H1 (cell line): ENCODE measurements at regions not wholly inside any gene's neighbourhood (a gene's known extent, or its start where the extent isn't known, plus 50 kb on each side); places are given as distances from the start of the nearest gene placed in this dataset.

ENCODE experiments used
- ASH2L ChIP-seq: fragments of 200-600, 300-600 bp; sonication (generic); IDR thresholded peaks from one replicate; pipeline ENCODE4 v1.7.1; 2017; ENCODE audit warnings: low read length
- BCL11A ChIP-seq, 2 experiments: IDR thresholded peaks; one replicate each; pipeline ENCODE4 v1.6.1; 2011; ENCODE audit warnings: low read depth in 2 of 2, low read length in 2 of 2, mild to moderate bottlenecking in 2 of 2
- EGR1 ChIP-seq: IDR thresholded peaks from 2 replicates; pipeline ENCODE4 v1.6.1; 2011; ENCODE audit warnings: low read depth, low read length, borderline replicate concordance
- KDM4A ChIP-seq: IDR thresholded peaks from one replicate; pipeline ENCODE4 v1.7.1; 2012; ENCODE audit warnings: low read depth, mild to moderate bottlenecking, moderate library complexity, low read length, inconsistent platforms; ENCODE audit not compliant: severe bottlenecking
- SP1 ChIP-seq: IDR thresholded peaks from 2 replicates; pipeline ENCODE4 v1.6.1; 2011; ENCODE audit warnings: low read depth, low read length
- TAF1 ChIP-seq: IDR thresholded peaks from 2 replicates; pipeline ENCODE4 v1.6.1; 2011; ENCODE audit warnings: mild to moderate bottlenecking, low read depth, low read length
- TCF12 ChIP-seq: IDR thresholded peaks from 2 replicates; pipeline ENCODE4 v1.6.1; 2011; ENCODE audit warnings: low read depth, mild to moderate bottlenecking, low read length
- ZNF274 ChIP-seq: IDR thresholded peaks from 2 replicates; pipeline ENCODE4 v1.7.0; 2012; ENCODE audit warnings: low read length, borderline replicate concordance; ENCODE audit errors: extremely low read depth
- TF ChIP-seq, protein P1 (sequence below): fragments of 300-600 bp; sonication (generic); IDR thresholded peaks from 2 replicates; pipeline ENCODE4 v1.7.1; 2012; ENCODE audit warnings: low read length, moderate library complexity, mild to moderate bottlenecking, inconsistent platforms; ENCODE audit not compliant: insufficient replicate concordance

DNA sequence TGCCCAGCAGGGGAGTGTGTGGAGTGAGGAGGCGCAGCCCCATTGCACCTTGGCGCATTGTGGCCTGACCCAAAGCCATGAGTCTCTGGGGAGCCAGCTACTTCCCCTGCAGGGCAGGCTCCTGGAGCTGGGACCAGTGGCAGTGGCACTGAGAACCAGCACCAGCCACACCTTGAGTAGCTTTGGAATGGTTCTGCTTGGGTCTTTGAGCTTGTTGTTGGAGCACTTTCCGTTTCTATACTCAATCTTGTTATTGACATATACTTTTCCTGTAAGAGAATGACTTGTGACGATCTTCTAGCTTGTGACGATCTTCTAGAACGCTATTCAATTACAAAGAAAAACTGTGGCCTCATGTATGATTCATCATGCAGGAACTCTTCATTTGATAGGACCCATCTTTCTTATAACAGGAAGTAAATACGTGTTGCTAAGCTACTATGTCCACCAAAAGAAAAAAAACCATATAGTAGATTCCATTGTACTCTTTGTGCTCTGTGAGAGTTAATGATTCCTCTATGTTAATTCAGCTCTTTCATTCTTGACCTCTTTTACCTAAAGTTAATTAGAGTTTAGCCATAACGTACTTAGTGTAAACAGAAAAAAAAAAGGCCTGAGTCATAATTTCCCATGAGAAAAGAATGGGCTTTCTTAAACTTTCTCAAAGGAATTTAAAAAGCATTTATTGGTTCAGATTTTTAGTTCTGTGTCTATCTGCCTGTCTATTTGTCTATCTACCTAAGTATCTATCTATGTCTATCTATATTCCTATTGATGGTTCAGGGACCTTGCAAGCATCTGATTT, 113.1 kb downstream of the GATA6 start (continued):
- TF ChIP-seq, protein P1, sequence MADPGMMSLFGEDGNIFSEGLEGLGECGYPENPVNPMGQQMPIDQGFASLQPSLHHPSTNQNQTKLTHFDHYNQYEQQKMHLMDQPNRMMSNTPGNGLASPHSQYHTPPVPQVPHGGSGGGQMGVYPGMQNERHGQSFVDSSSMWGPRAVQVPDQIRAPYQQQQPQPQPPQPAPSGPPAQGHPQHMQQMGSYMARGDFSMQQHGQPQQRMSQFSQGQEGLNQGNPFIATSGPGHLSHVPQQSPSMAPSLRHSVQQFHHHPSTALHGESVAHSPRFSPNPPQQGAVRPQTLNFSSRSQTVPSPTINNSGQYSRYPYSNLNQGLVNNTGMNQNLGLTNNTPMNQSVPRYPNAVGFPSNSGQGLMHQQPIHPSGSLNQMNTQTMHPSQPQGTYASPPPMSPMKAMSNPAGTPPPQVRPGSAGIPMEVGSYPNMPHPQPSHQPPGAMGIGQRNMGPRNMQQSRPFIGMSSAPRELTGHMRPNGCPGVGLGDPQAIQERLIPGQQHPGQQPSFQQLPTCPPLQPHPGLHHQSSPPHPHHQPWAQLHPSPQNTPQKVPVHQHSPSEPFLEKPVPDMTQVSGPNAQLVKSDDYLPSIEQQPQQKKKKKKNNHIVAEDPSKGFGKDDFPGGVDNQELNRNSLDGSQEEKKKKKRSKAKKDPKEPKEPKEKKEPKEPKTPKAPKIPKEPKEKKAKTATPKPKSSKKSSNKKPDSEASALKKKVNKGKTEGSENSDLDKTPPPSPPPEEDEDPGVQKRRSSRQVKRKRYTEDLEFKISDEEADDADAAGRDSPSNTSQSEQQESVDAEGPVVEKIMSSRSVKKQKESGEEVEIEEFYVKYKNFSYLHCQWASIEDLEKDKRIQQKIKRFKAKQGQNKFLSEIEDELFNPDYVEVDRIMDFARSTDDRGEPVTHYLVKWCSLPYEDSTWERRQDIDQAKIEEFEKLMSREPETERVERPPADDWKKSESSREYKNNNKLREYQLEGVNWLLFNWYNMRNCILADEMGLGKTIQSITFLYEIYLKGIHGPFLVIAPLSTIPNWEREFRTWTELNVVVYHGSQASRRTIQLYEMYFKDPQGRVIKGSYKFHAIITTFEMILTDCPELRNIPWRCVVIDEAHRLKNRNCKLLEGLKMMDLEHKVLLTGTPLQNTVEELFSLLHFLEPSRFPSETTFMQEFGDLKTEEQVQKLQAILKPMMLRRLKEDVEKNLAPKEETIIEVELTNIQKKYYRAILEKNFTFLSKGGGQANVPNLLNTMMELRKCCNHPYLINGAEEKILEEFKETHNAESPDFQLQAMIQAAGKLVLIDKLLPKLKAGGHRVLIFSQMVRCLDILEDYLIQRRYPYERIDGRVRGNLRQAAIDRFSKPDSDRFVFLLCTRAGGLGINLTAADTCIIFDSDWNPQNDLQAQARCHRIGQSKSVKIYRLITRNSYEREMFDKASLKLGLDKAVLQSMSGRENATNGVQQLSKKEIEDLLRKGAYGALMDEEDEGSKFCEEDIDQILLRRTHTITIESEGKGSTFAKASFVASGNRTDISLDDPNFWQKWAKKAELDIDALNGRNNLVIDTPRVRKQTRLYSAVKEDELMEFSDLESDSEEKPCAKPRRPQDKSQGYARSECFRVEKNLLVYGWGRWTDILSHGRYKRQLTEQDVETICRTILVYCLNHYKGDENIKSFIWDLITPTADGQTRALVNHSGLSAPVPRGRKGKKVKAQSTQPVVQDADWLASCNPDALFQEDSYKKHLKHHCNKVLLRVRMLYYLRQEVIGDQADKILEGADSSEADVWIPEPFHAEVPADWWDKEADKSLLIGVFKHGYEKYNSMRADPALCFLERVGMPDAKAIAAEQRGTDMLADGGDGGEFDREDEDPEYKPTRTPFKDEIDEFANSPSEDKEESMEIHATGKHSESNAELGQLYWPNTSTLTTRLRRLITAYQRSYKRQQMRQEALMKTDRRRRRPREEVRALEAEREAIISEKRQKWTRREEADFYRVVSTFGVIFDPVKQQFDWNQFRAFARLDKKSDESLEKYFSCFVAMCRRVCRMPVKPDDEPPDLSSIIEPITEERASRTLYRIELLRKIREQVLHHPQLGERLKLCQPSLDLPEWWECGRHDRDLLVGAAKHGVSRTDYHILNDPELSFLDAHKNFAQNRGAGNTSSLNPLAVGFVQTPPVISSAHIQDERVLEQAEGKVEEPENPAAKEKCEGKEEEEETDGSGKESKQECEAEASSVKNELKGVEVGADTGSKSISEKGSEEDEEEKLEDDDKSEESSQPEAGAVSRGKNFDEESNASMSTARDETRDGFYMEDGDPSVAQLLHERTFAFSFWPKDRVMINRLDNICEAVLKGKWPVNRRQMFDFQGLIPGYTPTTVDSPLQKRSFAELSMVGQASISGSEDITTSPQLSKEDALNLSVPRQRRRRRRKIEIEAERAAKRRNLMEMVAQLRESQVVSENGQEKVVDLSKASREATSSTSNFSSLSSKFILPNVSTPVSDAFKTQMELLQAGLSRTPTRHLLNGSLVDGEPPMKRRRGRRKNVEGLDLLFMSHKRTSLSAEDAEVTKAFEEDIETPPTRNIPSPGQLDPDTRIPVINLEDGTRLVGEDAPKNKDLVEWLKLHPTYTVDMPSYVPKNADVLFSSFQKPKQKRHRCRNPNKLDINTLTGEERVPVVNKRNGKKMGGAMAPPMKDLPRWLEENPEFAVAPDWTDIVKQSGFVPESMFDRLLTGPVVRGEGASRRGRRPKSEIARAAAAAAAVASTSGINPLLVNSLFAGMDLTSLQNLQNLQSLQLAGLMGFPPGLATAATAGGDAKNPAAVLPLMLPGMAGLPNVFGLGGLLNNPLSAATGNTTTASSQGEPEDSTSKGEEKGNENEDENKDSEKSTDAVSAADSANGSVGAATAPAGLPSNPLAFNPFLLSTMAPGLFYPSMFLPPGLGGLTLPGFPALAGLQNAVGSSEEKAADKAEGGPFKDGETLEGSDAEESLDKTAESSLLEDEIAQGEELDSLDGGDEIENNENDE, result no peak
- TF ChIP-seq EGR1 (no peak), ASH2L (no peak), TAF1 (no peak), ZNF274 (no peak), KDM4A (no peak), TCF12 (no peak), SP1 (no peak), BCL11A (IDR thresholded peaks at IDR 0.05; ENCODE audit: low read depth in 2 of 2, low read length in 2 of 2) (no peak)
